ENCODE measurements at regions not wholly inside any gene's neighbourhood (a gene's known extent, or its start where the extent isn't known, plus 50 kb on each side); places are given as distances from the start of the nearest gene placed in this dataset.

- POLR2A ChIA-PET, result interaction anchor here (0.5 kb wide), 1 partner anchor 90 kb away, joined by 7 read pairs; no protein-coding TSS in a partner anchor
- Mint-ChIP-seq H3K36me3 (peaks cover 30% of the 10 kb centered on the region), H3K27me3 (ENCODE audit: low read depth) (no peaks in the 10 kb centered on the region; the same call in 1 of the 2 replicates), H3K9me3 (peaks cover 24% of the 10 kb centered on the region), H3K27ac (no peak overlapping the region), H3K4me3 (no peak overlapping the region), H3K4me1 (peaks cover 59% of the 10 kb centered on the region)
- CTCF ChIA-PET, result no interaction called here
- TF ChIP-seq, protein P1, sequence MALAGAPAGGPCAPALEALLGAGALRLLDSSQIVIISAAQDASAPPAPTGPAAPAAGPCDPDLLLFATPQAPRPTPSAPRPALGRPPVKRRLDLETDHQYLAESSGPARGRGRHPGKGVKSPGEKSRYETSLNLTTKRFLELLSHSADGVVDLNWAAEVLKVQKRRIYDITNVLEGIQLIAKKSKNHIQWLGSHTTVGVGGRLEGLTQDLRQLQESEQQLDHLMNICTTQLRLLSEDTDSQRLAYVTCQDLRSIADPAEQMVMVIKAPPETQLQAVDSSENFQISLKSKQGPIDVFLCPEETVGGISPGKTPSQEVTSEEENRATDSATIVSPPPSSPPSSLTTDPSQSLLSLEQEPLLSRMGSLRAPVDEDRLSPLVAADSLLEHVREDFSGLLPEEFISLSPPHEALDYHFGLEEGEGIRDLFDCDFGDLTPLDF (CRISPR knock-in tag; IDR thresholded peaks at IDR 0.05), result no peak
- TF ChIP-seq ZBTB21 (CRISPR knock-in tag; IDR thresholded peaks at IDR 0.05; ENCODE audit: borderline replicate concordance) (no peak), CREB1 (CRISPR knock-in tag; IDR thresholded peaks at IDR 0.05) (no peak)
- TF ChIP-seq, protein P2, sequence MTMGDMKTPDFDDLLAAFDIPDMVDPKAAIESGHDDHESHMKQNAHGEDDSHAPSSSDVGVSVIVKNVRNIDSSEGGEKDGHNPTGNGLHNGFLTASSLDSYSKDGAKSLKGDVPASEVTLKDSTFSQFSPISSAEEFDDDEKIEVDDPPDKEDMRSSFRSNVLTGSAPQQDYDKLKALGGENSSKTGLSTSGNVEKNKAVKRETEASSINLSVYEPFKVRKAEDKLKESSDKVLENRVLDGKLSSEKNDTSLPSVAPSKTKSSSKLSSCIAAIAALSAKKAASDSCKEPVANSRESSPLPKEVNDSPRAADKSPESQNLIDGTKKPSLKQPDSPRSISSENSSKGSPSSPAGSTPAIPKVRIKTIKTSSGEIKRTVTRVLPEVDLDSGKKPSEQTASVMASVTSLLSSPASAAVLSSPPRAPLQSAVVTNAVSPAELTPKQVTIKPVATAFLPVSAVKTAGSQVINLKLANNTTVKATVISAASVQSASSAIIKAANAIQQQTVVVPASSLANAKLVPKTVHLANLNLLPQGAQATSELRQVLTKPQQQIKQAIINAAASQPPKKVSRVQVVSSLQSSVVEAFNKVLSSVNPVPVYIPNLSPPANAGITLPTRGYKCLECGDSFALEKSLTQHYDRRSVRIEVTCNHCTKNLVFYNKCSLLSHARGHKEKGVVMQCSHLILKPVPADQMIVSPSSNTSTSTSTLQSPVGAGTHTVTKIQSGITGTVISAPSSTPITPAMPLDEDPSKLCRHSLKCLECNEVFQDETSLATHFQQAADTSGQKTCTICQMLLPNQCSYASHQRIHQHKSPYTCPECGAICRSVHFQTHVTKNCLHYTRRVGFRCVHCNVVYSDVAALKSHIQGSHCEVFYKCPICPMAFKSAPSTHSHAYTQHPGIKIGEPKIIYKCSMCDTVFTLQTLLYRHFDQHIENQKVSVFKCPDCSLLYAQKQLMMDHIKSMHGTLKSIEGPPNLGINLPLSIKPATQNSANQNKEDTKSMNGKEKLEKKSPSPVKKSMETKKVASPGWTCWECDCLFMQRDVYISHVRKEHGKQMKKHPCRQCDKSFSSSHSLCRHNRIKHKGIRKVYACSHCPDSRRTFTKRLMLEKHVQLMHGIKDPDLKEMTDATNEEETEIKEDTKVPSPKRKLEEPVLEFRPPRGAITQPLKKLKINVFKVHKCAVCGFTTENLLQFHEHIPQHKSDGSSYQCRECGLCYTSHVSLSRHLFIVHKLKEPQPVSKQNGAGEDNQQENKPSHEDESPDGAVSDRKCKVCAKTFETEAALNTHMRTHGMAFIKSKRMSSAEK (CRISPR knock-in tag; IDR thresholded peaks at IDR 0.05; ENCODE audit: borderline replicate concordance), result no peak
- TF ChIP-seq, protein P3, sequence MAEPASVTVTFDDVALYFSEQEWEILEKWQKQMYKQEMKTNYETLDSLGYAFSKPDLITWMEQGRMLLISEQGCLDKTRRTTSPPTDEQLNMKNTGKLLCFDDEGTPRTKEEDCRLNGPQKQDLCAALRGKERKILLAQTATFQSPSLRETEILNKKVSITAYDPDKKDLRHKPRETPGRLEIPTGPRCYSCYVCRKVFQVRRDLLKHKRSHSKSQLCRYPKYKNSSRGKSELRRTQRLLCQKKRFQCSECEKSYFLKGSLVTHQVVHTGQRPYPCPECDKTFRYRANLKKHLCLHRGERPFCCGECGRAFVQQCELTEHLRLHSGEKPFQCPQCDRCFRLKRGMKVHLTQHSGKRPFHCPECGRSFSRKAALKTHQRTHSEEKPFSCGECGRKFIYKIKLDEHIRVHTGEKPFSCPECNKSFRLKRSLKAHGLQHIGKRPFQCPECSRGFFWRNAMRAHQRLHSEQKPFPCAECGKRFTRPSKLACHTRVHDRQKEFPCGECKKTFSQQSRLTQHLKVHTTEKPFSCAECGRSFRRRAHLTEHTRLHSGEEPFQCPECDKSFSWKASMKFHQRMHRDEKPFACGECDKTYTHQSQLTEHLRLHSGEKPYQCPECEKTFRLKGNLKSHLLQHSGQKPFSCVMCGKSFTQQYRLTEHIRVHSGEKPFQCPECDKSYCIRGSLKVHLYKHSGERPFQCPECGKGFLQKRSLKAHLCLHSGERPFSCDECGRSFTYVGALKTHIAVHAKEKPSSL (CRISPR knock-in tag; conservative IDR thresholded peaks at IDR 0.05), result no peak
- ATAC-seq (peak; percentile 19; the same call in 1 of the 2 replicates), DNase-seq (ENCODE audit: low spot score) (no peak)
Measured at GRCh38 chr15:96867992-96868391, 537.5 kb downstream of the NR2F2 start.

- CTCF ChIA-PET, result no interaction called here
- no peak for DNase-seq (ENCODE audit: low spot score)
- Mint-ChIP-seq H3K27ac (no peak overlapping the region), H3K9me3 (peaks cover 24% of the 10 kb centered on the region), H3K27me3 (ENCODE audit: low read depth) (no peaks in the 10 kb centered on the region; the same call in 1 of the 2 replicates), H3K4me3 (no peak overlapping the region), H3K36me3 (peaks cover 34% of the 10 kb centered on the region), H3K4me1 (peaks cover 61% of the 10 kb centered on the region)
- POLR2A ChIA-PET, result no interaction called here
- TF ChIP-seq, protein P4, sequence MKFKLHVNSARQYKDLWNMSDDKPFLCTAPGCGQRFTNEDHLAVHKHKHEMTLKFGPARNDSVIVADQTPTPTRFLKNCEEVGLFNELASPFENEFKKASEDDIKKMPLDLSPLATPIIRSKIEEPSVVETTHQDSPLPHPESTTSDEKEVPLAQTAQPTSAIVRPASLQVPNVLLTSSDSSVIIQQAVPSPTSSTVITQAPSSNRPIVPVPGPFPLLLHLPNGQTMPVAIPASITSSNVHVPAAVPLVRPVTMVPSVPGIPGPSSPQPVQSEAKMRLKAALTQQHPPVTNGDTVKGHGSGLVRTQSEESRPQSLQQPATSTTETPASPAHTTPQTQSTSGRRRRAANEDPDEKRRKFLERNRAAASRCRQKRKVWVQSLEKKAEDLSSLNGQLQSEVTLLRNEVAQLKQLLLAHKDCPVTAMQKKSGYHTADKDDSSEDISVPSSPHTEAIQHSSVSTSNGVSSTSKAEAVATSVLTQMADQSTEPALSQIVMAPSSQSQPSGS (CRISPR knock-in tag; IDR thresholded peaks at IDR 0.05; ENCODE audit: borderline replicate concordance, low read depth), result no peak
- TF ChIP-seq ZNF138 (CRISPR knock-in tag; conservative IDR thresholded peaks at IDR 0.05) (no peak), HMGA2 (CRISPR knock-in tag; IDR thresholded peaks at IDR 0.05) (no peak), GABPB1 (CRISPR knock-in tag; IDR thresholded peaks at IDR 0.05) (no peak), OVOL2 (CRISPR knock-in tag; IDR thresholded peaks at IDR 0.05; ENCODE audit: borderline replicate concordance) (no peak), FOXK1 (CRISPR knock-in tag; IDR thresholded peaks at IDR 0.05) (no peak)
- TF ChIP-seq, protein P2 (CRISPR knock-in tag; IDR thresholded peaks at IDR 0.05; ENCODE audit: borderline replicate concordance), result no peak
- ATAC-seq, result no peak
Measured at GRCh38 chr15:96869122-96869521, 538.6 kb downstream of the NR2F2 start.

All from WTC11 (cell line).